GM19238 (cell line): ENCODE measurements at regions not wholly inside any gene's neighbourhood (a gene's known extent, or its start where the extent isn't known, plus 50 kb on each side); places are given as distances from the start of the nearest gene placed in this dataset.
"Not testable (repeated sequence)": the region's sequence is repeated elsewhere in the genome, so short reads cannot be mapped to it uniquely, and the experiment has no call there.

Source experiments
- DNase-seq: peaks from one replicate; pipeline ENCODE4 v3.0.0; 2011; ENCODE audit warnings: low spot score; ENCODE audit not compliant: insufficient read length

DNA sequence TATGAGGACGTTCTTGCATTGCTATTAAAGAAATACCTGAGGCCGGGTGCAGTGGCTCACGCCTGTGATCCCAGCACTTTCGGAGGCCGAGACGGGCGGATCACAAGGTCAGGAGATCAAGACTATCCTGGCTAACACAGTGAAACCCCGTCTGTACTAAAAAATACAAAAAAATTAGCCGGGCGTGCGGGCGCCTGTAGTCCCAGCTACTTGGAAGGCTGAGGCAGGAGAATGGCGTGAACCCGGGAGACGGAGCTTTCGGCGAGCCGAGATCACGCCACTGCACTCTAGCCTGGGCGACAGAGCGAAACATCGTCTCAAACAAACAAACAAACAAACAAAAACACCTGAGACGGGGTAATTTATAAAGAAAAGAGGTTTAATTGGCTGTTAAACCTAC, 674.0 kb downstream of the BRINP1 start:
- not testable (repeated sequence) for DNase-seq

DNA sequence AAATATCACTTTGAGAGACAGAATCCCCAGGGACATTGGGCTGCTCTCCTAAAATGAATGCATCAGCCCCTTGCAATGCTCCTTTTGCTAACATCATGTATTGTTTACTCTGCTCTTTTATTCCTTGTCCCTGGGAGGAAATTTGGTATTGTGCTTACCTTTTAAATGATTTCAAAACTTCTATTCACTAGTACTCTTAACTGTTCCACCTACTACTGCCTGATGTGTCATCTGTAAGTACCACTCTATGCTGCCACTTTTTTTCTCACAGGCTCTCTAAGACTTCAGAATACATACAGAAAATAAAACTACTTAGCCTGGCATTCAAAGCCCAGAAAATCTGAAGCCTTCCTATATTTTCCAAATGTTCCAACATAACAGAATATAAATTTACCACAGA, 667.2 kb downstream of the BRINP1 start:
- no peak for DNase-seq

DNA sequence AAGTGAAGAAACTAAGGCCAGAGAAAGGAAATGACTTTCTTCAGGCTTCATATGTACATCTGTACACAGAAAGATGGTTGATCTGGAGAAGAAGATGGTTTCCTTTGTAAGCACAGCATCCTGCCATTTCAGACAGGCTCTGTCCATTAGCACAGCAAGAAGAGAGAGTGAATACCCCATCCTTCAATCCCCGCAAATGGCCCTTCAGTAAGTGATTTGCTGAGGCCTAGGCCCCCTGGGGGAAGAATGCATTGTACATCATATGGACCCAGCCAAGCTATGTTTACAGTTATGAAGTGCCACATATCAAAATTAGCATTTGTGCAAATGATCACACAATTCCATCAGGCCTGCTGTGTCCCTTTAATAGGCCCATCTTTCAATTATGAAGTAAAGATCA, 657.4 kb downstream of the BRINP1 start:
- no peak for DNase-seq

DNA sequence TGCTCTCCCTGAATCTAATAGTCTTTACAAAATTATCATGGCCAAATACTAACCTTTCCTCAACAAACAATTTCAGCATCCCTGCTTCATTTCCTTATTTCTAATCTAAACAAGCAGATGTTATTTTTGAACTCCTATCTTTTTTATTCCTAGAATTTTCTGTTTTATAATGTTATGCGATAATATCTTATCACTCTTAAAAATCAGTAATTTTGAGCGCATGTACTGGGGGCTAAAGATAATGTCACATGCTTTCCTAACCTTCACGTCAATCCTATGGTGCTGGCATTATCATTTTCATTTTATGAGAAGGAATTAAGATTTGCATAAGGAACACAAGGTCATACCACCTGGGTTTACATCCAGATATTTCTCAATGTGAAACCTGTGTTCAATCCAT, 648.0 kb downstream of the BRINP1 start:
- no peak for DNase-seq

DNA sequence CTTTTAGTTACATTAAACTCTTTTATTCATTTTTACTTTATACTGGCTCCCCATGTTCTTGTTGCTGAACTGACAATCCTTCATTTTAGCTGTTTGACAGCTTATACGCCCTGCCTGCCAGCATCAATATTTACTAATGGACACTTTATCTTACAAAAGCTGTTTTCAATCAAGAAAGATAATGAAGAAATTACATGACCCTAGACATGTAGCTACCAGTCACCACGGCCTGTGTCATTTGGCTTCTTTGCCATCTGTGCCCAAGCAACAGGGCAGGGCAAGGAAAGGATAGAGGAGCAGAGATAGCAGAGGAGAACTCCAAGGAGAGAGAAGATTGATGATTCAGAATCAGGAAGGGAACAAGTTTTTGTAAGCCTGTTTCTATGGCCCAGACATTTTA, 647.3 kb downstream of the BRINP1 start:
- no peak for DNase-seq

DNA sequence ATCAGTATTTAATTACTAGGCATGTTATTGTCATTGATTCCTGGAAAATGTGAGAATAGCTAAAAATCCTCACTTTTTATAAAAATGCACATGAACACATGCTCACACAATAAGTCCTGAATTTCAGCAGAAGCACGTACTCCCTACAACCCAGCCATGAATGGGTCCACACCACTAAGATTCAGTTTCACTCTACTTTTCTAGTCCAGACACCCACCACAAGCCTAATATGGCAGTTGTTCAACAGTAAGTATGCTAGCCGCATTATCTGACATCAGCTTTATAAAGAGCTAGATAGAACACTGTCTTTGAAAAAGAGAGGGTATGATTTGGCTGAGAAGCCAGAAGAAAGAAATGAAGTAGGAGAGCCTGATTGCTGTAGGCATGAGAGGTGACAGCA, 639.3 kb downstream of the BRINP1 start:
- no peak for DNase-seq

DNA sequence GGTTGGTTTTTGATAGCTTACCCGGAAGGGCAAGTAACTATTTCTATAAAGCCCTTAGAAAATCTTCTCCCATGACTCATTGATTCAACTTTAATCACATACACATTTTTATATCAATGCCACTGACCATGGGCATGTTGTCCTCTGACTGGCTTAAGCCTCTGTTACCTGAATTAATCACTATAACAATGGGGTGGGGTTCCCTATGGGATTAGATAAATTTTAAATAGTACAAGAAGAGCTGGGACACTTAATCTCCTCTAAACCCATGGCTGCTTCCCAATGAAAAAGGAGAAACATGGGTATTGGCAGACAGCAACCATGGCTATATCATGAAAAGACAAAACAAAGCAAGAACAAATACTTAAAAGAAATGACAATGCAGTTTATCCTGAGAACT, 636.2 kb downstream of the BRINP1 start:
- DNase-seq: no peak

DNA sequence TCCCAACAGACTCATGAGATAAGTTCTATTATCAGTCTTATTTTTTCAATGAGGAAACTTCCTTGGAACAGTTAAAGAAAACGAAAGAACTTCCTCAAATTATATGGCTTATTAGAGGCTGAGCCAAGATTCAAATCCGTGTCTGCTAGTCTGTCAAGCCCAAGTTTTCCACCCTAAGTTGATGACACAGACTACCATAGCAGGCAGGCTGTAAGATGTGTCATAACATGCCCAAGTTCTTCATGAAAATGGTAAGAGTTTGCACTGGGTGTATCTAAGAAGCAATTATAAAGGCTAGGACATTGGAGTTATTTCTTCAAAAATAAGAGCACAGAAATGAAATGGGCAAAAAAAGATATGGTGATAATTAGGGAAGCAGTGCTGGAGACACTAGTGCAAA, 634.5 kb downstream of the BRINP1 start:
- DNase-seq: no peak

DNA sequence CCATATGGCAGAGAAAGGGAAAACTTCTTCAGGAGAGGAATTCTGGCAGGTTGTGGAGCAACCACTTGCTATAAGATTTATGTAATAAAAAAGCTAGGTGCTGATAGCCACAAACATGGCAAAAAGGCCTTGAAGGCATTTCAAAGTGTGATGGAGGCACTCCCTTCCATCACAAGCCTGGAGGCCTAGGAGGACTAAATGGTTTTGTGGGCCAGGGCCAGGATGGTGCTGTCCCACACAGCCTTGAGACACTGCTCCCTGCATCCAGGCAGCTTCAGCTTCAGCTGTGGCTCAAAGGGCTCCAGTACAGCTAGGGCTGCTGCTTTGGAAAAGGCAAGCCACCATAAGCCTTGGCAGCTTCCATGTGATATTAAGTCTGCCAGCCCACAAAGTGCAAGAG, 632.8 kb downstream of the BRINP1 start:
- no peak for DNase-seq

DNA sequence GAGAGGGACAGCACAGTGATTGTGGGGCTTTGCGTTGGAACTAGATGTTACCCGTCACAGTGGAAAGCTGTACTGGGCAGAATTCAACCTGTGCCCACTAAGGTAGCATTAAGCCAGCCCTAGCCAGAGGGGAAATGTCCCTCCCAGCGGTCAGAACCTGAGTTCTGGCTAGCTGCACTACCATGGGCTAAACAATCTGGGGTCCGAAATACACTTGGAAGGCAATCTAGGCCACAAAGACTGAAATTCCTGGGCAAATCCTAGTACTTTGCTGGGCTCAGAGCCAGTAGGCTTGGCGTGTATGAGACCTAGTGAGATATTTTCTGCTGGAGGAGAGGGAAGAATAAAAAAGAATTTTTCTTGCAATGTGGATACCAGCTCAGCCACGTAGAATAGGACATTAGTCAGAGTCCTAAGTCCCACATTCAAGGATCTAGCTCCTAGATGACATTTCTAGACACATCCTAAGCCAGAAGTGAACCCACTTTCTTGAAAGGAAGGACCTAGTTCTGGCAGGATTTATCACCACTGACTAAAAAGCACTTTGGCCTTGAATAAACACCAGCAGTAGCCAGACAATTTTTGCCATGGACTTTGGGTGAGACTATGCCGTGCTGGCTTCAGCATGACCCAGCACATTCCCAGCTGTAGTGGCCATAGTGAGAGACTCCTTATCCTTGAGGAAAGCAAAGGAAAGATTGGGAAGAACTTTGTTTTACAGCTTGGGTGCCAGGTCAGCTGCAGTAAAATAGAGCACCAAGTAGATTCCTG, 618.0 kb downstream of the BRINP1 start:
- no peak for DNase-seq

DNA sequence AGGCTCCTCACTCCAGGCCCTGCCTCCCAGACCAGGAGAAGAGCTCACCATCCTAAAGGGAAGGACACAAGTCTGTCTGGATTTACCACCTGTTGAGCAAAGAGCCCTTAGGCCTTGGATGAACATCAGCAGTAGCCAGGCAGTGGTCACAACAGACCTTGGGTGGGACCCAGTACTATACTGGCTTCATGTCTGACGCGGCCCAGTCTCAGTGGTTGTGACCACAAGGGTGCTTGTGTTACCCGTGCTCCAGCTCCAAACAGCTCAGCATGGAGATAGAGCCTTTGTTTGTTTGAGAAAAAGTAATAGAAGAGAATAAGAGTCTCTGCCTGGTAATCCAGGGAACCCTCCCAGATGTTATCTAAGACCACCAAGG, 617.4 kb downstream of the BRINP1 start:
- no peak for DNase-seq

DNA sequence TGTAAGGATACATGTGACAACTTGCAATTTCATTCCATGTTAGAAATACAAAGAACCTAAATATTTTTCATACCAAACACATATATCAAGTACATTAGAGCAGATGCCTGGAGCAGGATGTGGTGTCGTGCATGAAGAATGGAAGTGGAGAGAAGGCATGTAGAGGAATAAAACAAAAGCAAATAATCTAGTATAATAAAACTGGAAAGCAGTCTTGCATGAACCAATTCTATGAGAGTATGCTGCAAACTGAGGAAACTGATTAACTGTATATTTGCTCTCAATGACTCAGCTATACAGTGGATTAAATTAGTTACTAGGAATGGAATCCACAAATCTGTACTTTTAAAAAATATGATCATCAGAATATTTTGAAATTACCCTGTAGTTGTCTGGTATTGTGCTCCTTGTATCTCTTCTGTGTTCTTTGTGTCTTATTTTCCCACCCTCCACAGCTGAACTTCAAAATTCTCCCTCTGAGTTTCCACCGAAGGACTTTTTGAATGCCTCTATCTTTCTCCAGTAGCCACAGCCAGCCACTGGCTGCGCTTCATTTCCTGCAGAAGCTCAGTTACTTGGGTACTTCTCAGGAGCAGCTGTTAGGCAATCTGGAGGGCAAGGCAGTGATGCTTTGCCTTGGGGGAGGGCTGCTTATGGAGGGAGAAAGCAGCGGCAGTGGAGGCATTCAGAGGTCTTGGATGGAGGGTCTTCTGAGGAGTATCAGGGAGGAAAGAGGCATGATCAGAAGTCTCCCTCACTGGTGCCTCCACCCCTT, 608.0 kb downstream of the BRINP1 start:
- no peak for DNase-seq

DNA sequence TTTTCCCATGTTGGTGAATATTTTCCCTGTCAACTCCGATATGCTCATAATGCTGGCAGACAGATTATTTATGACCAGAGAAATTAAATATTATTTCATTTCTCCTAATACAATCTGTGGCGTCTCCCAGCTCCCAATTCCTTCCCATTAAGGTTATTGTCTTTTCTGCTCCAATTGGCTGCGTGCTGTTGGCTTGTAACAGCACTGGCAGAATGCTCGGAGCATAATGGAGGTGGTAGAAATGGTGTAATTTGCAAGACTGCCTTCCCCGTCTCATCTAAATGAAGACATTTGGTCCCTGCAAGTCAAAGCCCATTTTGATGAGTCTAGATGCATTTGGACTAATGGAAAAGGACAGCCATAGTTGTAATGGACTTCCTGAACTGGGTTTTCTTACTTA, 601.7 kb downstream of the BRINP1 start:
- no peak for DNase-seq

DNA sequence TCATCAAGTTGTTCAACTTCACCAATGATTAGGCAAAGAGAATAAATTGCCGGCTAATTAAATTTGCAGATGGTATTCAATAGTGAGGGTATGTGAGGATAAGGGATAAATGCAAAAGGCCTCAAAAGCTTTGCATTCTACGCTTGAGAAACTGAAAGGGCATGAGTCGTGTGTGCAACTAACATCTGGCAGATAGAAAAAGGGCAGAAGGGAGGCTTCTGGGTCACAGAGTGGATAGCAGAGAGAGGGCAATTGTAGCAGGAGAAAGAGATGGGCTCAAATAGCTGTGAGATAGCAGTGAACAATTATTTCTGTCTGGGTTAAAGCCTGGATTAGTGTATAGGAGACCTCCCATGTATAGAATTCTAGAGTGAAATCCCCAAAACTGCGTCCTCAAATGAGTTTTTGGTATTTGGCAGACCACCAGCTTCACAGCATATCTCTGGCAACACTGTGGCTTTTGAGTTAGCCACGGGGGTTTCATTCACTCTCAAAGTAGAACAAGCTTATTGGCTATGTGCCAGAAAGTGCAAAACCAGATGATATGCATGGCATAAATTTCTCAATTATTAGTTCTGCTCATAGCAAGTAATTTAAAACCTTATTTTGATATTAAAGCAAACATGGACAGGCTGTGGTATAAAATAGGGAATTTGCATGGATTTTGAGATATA, 586.3 kb downstream of the BRINP1 start:
- DNase-seq: no peak

DNA sequence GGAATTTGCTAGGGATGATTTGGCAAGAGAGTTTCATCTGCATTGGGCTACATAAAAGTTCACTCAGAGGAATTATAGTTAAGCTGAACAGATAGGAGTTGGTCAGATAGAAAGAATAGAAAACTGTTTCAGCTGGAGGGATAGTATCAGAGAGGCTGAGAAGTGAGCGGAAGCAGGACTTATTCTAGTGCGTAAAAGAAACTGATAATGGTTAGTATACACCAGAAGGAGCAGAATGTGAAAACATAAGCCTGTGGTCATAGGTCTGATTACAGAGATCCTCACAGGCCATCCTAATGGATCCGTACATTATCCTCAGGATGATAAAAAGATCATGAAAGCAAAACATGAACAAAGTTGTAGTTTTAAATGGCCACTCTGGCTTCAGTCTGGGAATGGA, 585.2 kb downstream of the BRINP1 start:
- no peak for DNase-seq

DNA sequence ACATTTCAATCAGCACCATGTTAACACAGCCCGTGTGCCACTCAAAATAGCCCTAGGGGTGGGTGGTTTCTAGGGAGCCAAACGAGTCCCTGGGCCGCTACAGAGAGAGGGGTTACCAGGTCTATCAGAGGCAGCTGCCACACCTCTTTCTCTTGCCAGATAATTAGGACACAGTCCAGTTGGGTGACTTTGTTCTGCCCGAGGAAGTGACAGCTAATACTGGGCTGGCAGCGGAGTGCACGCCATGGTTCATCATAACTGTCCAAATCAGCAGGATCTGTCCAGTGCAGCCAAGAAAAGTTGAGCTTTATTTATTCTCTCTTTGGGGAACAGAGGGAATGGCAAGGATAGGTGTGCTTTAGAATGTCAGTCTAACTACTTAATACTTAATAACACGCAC, 583.8 kb downstream of the BRINP1 start:
- DNase-seq: no peak

DNA sequence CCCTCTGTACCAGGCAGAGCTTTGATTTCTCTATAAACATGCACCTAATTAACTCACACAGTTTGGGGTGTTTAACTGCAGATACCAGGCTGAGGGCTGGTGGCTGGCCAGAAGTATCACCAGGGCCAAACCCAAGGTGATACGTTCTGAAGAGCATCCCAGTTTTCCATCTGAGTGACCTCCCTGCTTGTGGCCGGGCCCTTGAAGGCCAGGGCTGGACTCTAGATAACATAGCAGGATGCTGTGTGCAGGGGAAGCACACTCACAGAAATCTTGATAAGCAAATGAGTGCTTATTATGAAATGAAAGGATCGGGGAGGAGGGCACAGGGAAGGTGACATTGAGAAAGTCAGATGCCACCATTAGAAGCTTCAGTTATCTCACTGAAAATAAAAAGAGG, 582.4 kb downstream of the BRINP1 start:
- no peak for DNase-seq

DNA sequence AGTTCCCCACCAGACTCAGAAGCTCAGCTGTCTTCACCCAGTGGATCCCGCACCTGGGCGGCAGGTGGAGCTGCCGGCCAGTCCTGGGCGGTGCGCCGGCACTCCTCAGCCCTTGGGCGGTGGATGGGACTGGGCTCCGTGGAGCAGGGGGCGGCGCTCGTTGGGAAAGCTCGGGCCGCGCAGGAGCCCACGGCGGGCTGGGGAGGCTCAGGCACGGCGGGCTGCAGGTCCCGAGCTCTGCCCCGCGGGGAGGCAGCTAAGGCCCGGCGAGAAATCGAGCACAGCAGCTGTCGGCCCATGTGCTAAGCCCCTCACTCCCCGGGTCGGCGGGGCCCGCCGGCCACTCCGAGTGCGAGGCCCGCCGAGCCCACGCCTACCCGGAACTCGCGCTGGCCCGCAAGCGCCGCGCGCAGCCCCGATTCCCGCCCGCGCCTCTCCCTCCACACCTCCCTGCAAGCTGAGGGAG, 560.0 kb downstream of the BRINP1 start:
- DNase-seq: no peak

DNA sequence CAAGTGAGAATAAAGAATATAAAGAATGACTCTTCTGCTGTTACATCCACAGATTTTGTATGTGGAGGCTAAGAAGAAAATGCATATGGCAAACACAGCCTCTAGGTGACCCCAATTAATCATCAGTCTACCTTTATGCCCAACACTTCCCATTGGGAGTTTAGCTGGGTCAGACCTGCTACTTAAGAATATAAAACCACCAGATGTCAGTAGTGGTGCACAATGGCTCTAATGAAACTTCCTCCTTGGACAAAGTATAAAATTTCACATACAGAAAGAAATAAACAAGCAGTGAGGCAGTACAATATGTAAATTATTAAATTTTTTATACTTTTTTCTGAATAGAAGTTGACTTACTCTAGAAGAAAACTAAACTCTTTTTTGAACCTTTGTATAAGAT, 539.9 kb downstream of the BRINP1 start:
- no peak for DNase-seq

DNA sequence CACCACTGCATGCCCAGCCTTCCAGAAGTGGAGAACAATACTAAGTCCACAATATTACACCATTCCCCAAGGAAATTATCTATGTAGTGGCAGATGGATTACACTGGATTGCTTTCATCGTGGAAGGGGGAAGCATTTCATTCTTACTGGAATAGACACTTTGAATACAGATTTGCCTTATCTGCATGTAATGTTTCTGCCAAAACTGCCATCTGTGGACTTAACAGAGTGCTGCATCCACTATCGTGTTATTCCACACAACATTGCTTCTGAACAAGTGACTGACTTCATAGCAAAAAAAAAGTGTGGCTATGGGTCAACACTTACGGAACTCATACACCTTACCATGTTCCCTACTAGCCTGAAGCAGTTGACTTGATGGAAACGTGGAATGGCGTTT, 536.9 kb downstream of the BRINP1 start:
- no peak for DNase-seq

DNA sequence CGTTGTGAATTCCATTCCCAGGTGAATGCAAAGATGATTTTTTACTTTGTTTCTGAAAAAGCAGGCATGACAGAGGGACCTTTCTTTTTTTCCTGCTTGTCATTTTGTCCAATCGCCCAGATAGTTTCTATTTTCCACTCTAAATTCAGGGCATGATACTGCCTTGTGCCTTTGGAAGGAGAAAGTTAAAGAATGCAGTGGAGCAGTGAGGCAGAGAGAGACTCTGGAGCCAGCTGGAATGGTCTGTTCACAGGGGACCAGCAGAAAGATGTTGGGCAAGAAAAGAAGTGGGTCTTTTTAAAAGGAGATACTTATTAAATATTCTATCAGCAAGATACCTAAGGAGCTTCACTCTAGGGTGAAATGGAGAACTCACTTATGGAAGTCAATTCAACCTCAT, 532.3 kb downstream of the BRINP1 start:
- no peak for DNase-seq

DNA sequence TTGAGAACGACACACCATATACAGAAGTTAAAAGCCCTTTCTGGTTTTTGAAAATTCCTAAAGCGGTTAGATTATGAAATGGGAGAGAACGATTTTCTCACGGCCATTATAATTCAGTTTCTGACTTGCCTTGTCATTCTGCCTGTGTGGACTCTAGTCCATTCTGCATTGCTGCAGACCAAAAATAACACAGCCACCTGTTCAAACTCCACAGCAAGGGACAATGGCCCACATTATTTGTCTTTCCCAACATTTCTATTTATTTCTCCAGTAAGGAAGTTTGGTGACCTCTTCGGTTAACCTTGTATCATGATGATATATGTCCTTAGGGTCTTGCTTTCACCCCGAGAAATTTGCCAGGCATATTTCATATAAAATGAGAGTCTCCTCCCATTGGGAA, 497.7 kb downstream of the BRINP1 start:
- DNase-seq: no peak
